Stomach (tissue), 8 donors: ENCODE measurements at regions not wholly inside any gene's neighbourhood (a gene's known extent, or its start where the extent isn't known, plus 50 kb on each side); places are given as distances from the start of the nearest gene placed in this dataset.

Experiments
- DNase-seq, 2 donors: peaks; one replicate each; pipeline versions ENCODE4 v3.0.0 to v3.0.0-alpha.2; 2013 to 2019
- H3K27ac ChIP-seq, 5 donors: fragments of 200-600 bp in 4 of 5; sonication (generic) in 4 of 5; one replicate each; pipeline ENCODE4 v1.5.1; 2013 to 2019; ENCODE audit warnings: mild to moderate bottlenecking in 1 of 5, moderate library complexity in 1 of 5
- H3K27me3 ChIP-seq, 3 donors: fragments of 200-600 bp; sonication (generic); one replicate each; pipeline ENCODE4 v1.5.1; 2017 to 2019; ENCODE audit warnings: mixed run types in 1 of 3
- H3K36me3 ChIP-seq, 4 donors: fragments of 200-600 bp; sonication (generic); 1 replicate in 3 of 4; 2 replicates in 1 of 4; pipeline ENCODE4 v1.5.1; 2016 to 2019
- H3K4me1 ChIP-seq, 4 donors: fragments of 200-600 bp; sonication (generic); one replicate each; pipeline ENCODE4 v1.5.1; 2016 to 2019
- H3K4me3 ChIP-seq, 4 donors: fragments of 200-600 bp; sonication (generic) in 3 of 4; one replicate each; pipeline ENCODE4 v1.5.1; 2016 to 2019; ENCODE audit warnings: mild to moderate bottlenecking in 1 of 4
- H3K9me3 ChIP-seq, 4 donors: fragments of 200-600 bp; sonication (generic); one replicate each; pipeline ENCODE4 v1.5.1; 2016 to 2019
- EP300 ChIP-seq: sonication (generic); formaldehyde crosslinking; IDR thresholded peaks from one replicate; pipeline ENCODE4 v1.6.1; 2017; ENCODE audit warnings: antibody characterized with exemption
- POLR2A ChIP-seq, 4 donors: fragments of 450-650 bp; IDR thresholded peaks; one replicate each; pipeline ENCODE4 v1.6.1; 2016; ENCODE audit warnings: antibody characterized with exemption in 4 of 4, control low read depth in 2 of 4, mild to moderate bottlenecking in 1 of 4, moderate library complexity in 1 of 4
- POLR2AphosphoS5 ChIP-seq, 3 donors: sonication (generic); formaldehyde crosslinking; IDR thresholded peaks; one replicate each; pipeline ENCODE4 v1.6.1; 2016; ENCODE audit warnings: antibody characterized with exemption in 3 of 3
- WGBS, 5 donors: extraction: QIAGEN DNeasy Blood & Tissue Kit in 3 of 5; methylation state at CpG; one replicate each; pipeline versions ENCODE4 v1.1.5 to v1.1.7; 2013 to 2018; 5-methylcytosine and 5-hydroxymethylcytosine counted together
- intact Hi-C: fragments of 100-400 bp; cut with DNase I; formaldehyde crosslinking; loops from one replicate; pipeline ENCODE4 v1.15.1; 2023; ENCODE audit warnings: low total_unique reads
- TF ChIP-seq, protein P1 (sequence below), 7 experiments: fragments of 450-650 bp in 4 of 7; fragments of 200-600 bp in 3 of 7; sonication (generic) in 3 of 7; IDR thresholded peaks; one replicate each; pipeline ENCODE4 v1.5.1; 2016 to 2019; ENCODE audit warnings: antibody characterized with exemption in 7 of 7, control low read depth in 2 of 7, mild to moderate bottlenecking in 1 of 7
- donor health status: healthy with polysubstance abuse.
- donor health status: Bipolar disorder and iron deficiency.
- donor health status: healthy.

GRCh38 chr11:96753997-96754396 lies 364.2 kb downstream of the JRKL start:
- intact Hi-C loops = no loop called here
- Histone ChIP-seq H3K9me3 (no peaks in the 10 kb centered on the region), H3K4me1 (no peaks in the 10 kb centered on the region), H3K4me3 (no peak overlapping the region), H3K27me3 (no peaks in the 10 kb centered on the region), H3K36me3 (no peaks in the 10 kb centered on the region), H3K27ac (no peak overlapping the region)
- 49 to 66% (median 54%) methylated on average over 2 of the region's 2 CpGs for WGBS, 5 donors
- DNase-seq = no peak
- TF ChIP-seq EP300 = no peak
- no peak for TF ChIP-seq POLR2A (IDR thresholded peaks at IDR 0.05)
- no peak for TF ChIP-seq POLR2AphosphoS5 (IDR thresholded peaks at IDR 0.05)
- TF ChIP-seq, protein P1, sequence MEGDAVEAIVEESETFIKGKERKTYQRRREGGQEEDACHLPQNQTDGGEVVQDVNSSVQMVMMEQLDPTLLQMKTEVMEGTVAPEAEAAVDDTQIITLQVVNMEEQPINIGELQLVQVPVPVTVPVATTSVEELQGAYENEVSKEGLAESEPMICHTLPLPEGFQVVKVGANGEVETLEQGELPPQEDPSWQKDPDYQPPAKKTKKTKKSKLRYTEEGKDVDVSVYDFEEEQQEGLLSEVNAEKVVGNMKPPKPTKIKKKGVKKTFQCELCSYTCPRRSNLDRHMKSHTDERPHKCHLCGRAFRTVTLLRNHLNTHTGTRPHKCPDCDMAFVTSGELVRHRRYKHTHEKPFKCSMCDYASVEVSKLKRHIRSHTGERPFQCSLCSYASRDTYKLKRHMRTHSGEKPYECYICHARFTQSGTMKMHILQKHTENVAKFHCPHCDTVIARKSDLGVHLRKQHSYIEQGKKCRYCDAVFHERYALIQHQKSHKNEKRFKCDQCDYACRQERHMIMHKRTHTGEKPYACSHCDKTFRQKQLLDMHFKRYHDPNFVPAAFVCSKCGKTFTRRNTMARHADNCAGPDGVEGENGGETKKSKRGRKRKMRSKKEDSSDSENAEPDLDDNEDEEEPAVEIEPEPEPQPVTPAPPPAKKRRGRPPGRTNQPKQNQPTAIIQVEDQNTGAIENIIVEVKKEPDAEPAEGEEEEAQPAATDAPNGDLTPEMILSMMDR (IDR thresholded peaks at IDR 0.05) = no peak

GRCh38 chr11:96755209-96755608 lies 365.4 kb downstream of the JRKL start:
- Histone ChIP-seq H3K9me3 (no peaks in the 10 kb centered on the region), H3K27ac (no peak overlapping the region), H3K4me3 (no peak overlapping the region), H3K4me1 (no peaks in the 10 kb centered on the region), H3K27me3 (no peaks in the 10 kb centered on the region), H3K36me3 (no peaks in the 10 kb centered on the region)
- TF ChIP-seq, protein P1 (IDR thresholded peaks at IDR 0.05) = no peak
- TF ChIP-seq POLR2AphosphoS5 (IDR thresholded peaks at IDR 0.05) (no peak), POLR2A (IDR thresholded peaks at IDR 0.05) (no peak), EP300 (no peak)
- no peak for DNase-seq
- intact Hi-C loops = no loop called here
- 77 to 98% (median 87%) methylated on average over 2 of the region's 2 CpGs for WGBS, 5 donors

- Histone ChIP-seq H3K4me3 (no peak overlapping the region), H3K27ac (no peak overlapping the region), H3K9me3 (no peaks in the 10 kb centered on the region), H3K4me1 (no peaks in the 10 kb centered on the region), H3K36me3 (no peaks in the 10 kb centered on the region), H3K27me3 (no peaks in the 10 kb centered on the region)
- DNase-seq = no peak
- 84 to 93% (median 88%) methylated on average over 8 of the region's 8 CpGs for WGBS, 5 donors
- TF ChIP-seq EP300 (no peak), POLR2A (IDR thresholded peaks at IDR 0.05) (no peak), POLR2AphosphoS5 (IDR thresholded peaks at IDR 0.05) (no peak)
- TF ChIP-seq, protein P1 (IDR thresholded peaks at IDR 0.05) = no peak
- intact Hi-C loops = no loop called here
Measured at GRCh38 chr11:96755752-96756151, 365.9 kb downstream of the JRKL start.

DNA sequence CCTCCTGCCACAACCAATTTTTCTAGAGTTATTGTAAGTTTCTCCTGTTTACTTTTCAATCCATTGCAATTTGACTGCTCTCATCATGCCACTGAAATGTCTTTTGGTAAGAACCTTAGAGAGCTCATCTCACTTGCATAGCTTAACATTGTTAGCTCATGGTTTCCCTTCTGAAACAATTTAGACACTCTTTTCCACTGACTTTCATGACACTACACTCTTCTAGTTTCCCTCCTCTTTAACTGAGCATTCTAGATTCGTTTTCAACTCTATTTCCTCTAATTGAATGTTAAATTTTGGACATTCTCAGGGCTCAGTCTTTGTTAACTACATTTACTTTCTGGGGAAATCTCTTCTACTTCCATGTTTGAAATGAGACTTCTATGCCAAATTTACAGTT lies 369.1 kb downstream of the JRKL start:
- intact Hi-C loops = no loop called here
- no peak for DNase-seq

More for the DNA sequence above, 369.1 kb downstream of the JRKL start:
- Histone ChIP-seq H3K27me3 (no peaks in the 10 kb centered on the region), H3K27ac (no peak overlapping the region), H3K4me1 (no peaks in the 10 kb centered on the region), H3K9me3 (no peaks in the 10 kb centered on the region), H3K4me3 (no peak overlapping the region), H3K36me3 (no peaks in the 10 kb centered on the region)
- TF ChIP-seq, protein P1 (IDR thresholded peaks at IDR 0.05) = no peak
- WGBS, 5 donors = 13 to 44% (median 27%) methylated on average over 1 of the region's 1 CpG
